ACC112 (cell line): ENCODE measurements at regions not wholly inside any gene's neighbourhood (a gene's known extent, or its start where the extent isn't known, plus 50 kb on each side); places are given as distances from the start of the nearest gene placed in this dataset.
A peak's percentile ranks its signal among the peaks of the same experiment; 100 is the strongest.

Experiments
- H2AFZ ChIP-seq: fragments of 200-600 bp; sonication (generic); one replicate; pipeline ENCODE4 v1.6.0; 2017; ENCODE audit warnings: antibody characterized with exemption, low read length; ENCODE audit not compliant: unreplicated experiment
- H3K27ac ChIP-seq: fragments of 200-600 bp; sonication (generic); 2 replicates; pipeline ENCODE4 v1.5.1; 2014; ENCODE audit warnings: low read depth, mild to moderate bottlenecking, antibody characterized with exemption, low read length, moderate library complexity
- H3K27me3 ChIP-seq: fragments of 200-600 bp; sonication (generic); 2 replicates; pipeline ENCODE4 v1.6.1; 2014; ENCODE audit warnings: mild to moderate bottlenecking, antibody characterized with exemption, low read length, moderate library complexity, mixed read lengths; ENCODE audit not compliant: insufficient read depth
- H3K36me3 ChIP-seq: fragments of 200-600 bp; sonication (generic); 2 replicates; pipeline ENCODE4 v1.6.1; 2016; ENCODE audit warnings: mild to moderate bottlenecking, antibody characterized with exemption, low read length, moderate library complexity, mixed read lengths; ENCODE audit not compliant: insufficient read depth
- H3K4me1 ChIP-seq: fragments of 200-600 bp; sonication (generic); one replicate; pipeline ENCODE4 v1.6.1; 2016; ENCODE audit warnings: low read length, mixed read lengths; ENCODE audit not compliant: insufficient read depth, unreplicated experiment, control insufficient read depth
- H3K4me3 ChIP-seq: fragments of 200-600 bp; sonication (generic); 2 replicates; pipeline ENCODE4 v1.5.1; 2014; ENCODE audit warnings: mild to moderate bottlenecking, low read depth, low read length
- H3K79me2 ChIP-seq: fragments of 200-600 bp; sonication (generic); one replicate; pipeline ENCODE4 v1.6.0; 2016; ENCODE audit warnings: low read length; ENCODE audit not compliant: control insufficient read depth, unreplicated experiment, insufficient read depth

- H3K27me3 ChIP-seq = peaks cover 51% of the 10 kb centered on the region
- no peak overlapping the region for H2AFZ ChIP-seq
- H3K4me1 ChIP-seq = no peaks in the 10 kb centered on the region
- H3K79me2 ChIP-seq = no peaks in the 10 kb centered on the region
- H3K4me3 ChIP-seq = peak overlapping the region; percentile 41
- H3K27ac ChIP-seq = no peak overlapping the region
- no peaks in the 10 kb centered on the region for H3K36me3 ChIP-seq
Measured at GRCh38 chr12:54749191-54749818, 101.1 kb upstream of the DCD start.

GRCh38 chr12:54744590-54744989, 96.4 kb upstream of the DCD start:
- no peak overlapping the region for H3K27ac ChIP-seq
- H3K4me3 ChIP-seq = no peak overlapping the region
- H3K4me1 ChIP-seq = no peaks in the 10 kb centered on the region
- peaks cover 23% of the 10 kb centered on the region for H3K27me3 ChIP-seq
- H3K36me3 ChIP-seq = no peaks in the 10 kb centered on the region
- H2AFZ ChIP-seq = no peak overlapping the region
- H3K79me2 ChIP-seq = no peaks in the 10 kb centered on the region

- H3K4me3 ChIP-seq = no peak overlapping the region
- no peaks in the 10 kb centered on the region for H3K4me1 ChIP-seq
- H3K27me3 ChIP-seq = peaks cover 21% of the 10 kb centered on the region
- H2AFZ ChIP-seq = no peak overlapping the region
- no peak overlapping the region for H3K27ac ChIP-seq
- H3K79me2 ChIP-seq = no peaks in the 10 kb centered on the region
- H3K36me3 ChIP-seq = no peaks in the 10 kb centered on the region
Measured at GRCh38 chr12:54740882-54741281, 92.7 kb upstream of the DCD start.

GRCh38 chr12:54736549-54736948, 88.4 kb upstream of the DCD start:
- Histone ChIP-seq H3K27me3 (peaks cover 15% of the 10 kb centered on the region), H2AFZ (no peak overlapping the region), H3K36me3 (no peaks in the 10 kb centered on the region), H3K4me3 (no peak overlapping the region), H3K27ac (no peak overlapping the region), H3K4me1 (no peaks in the 10 kb centered on the region), H3K79me2 (no peaks in the 10 kb centered on the region)

GRCh38 chr12:54734196-54734950, 86.2 kb upstream of the DCD start:
- Histone ChIP-seq H3K27ac (no peak overlapping the region), H3K36me3 (no peaks in the 10 kb centered on the region), H3K27me3 (peaks cover 25% of the 10 kb centered on the region), H2AFZ (no peak overlapping the region), H3K79me2 (no peaks in the 10 kb centered on the region), H3K4me1 (no peaks in the 10 kb centered on the region), H3K4me3 (no peak overlapping the region)

GRCh38 chr12:54725233-54725843, 77.2 kb upstream of the DCD start:
- no peaks in the 10 kb centered on the region for H3K79me2 ChIP-seq

GRCh38 chr12:54723379-54724256, 75.5 kb upstream of the DCD start:
- no peak overlapping the region for H2AFZ ChIP-seq
- H3K79me2 ChIP-seq = no peaks in the 10 kb centered on the region
- H3K36me3 ChIP-seq = no peaks in the 10 kb centered on the region
- no peaks in the 10 kb centered on the region for H3K4me1 ChIP-seq
- peaks cover 72% of the 10 kb centered on the region for H3K27me3 ChIP-seq
- H3K4me3 ChIP-seq = no peak overlapping the region
- H3K27ac ChIP-seq = no peak overlapping the region

More at GRCh38 chr12:54725233-54725843, 77.2 kb upstream of the DCD start:
- H2AFZ ChIP-seq = no peak overlapping the region
- no peaks in the 10 kb centered on the region for H3K36me3 ChIP-seq
- no peak overlapping the region for H3K4me3 ChIP-seq
- H3K27me3 ChIP-seq = peaks cover 70% of the 10 kb centered on the region
- H3K4me1 ChIP-seq = no peaks in the 10 kb centered on the region
- no peak overlapping the region for H3K27ac ChIP-seq

- no peaks in the 10 kb centered on the region for H3K4me1 ChIP-seq
- no peaks in the 10 kb centered on the region for H3K79me2 ChIP-seq
- no peak overlapping the region for H2AFZ ChIP-seq
- no peaks in the 10 kb centered on the region for H3K36me3 ChIP-seq
- H3K27ac ChIP-seq = no peak overlapping the region
- peaks cover 60% of the 10 kb centered on the region for H3K27me3 ChIP-seq
- no peak overlapping the region for H3K4me3 ChIP-seq
Measured at GRCh38 chr12:54721312-54721711, 73.1 kb upstream of the DCD start.

GRCh38 chr12:54719691-54720090, 71.5 kb upstream of the DCD start:
- no peaks in the 10 kb centered on the region for H3K79me2 ChIP-seq
- no peaks in the 10 kb centered on the region for H3K4me1 ChIP-seq
- H3K4me3 ChIP-seq = no peak overlapping the region
- H3K27ac ChIP-seq = no peak overlapping the region
- no peaks in the 10 kb centered on the region for H3K36me3 ChIP-seq
- peaks cover 66% of the 10 kb centered on the region for H3K27me3 ChIP-seq
- no peak overlapping the region for H2AFZ ChIP-seq

GRCh38 chr12:54716261-54716660, 68.1 kb upstream of the DCD start:
- H3K4me1 ChIP-seq = no peaks in the 10 kb centered on the region
- no peak overlapping the region for H2AFZ ChIP-seq
- no peak overlapping the region for H3K4me3 ChIP-seq
- H3K36me3 ChIP-seq = no peaks in the 10 kb centered on the region
- H3K27me3 ChIP-seq = peaks cover 67% of the 10 kb centered on the region
- H3K27ac ChIP-seq = no peak overlapping the region
- H3K79me2 ChIP-seq = no peaks in the 10 kb centered on the region
